Iris pigment epithelial cell (primary cell): ENCODE measurements at regions not wholly inside any gene's neighbourhood (a gene's known extent, or its start where the extent isn't known, plus 50 kb on each side); places are given as distances from the start of the nearest gene placed in this dataset.
"Not testable (repeated sequence)": the region's sequence is repeated elsewhere in the genome, so short reads cannot be mapped to it uniquely, and the experiment has no call there.

Experiments
- DNase-seq: peaks from one replicate; pipeline ENCODE4 v3.0.0-alpha.2; 2011; ENCODE audit warnings: low read depth

GRCh38 chr5:58201922-58202648 is 257.8 kb downstream of the PLK2 start:
- peak; percentile 23 for DNase-seq

GRCh38 chr5:58200451-58200850 is 259.4 kb downstream of the PLK2 start:
- DNase-seq = no peak

GRCh38 chr5:58199087-58199486 is 260.8 kb downstream of the PLK2 start:
- DNase-seq = no peak

DNA sequence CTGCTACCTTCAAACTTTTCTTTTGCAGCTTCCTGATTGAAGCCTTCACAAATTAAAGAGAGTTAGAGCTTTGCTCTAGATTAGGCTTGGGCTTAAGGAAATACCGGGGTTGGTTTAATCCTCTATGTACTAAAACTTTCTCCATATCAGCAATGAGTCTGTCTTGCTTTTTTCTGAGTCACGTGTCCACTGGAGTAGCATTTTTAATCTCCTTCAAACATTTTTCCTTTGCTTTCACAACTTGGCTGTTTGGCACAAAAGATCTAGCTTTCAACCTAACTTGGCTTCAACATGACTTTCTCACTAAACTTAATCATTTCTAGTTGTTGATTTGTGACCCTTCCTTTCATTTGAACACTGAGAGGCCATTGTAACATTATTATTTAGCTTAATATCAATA is 261.6 kb downstream of the PLK2 start:
- peak; percentile 42 for DNase-seq

- DNase-seq = no peak
These were observed 262.0 kb downstream of the PLK2 start for GRCh38 chr5:58197875-58198274.

DNA sequence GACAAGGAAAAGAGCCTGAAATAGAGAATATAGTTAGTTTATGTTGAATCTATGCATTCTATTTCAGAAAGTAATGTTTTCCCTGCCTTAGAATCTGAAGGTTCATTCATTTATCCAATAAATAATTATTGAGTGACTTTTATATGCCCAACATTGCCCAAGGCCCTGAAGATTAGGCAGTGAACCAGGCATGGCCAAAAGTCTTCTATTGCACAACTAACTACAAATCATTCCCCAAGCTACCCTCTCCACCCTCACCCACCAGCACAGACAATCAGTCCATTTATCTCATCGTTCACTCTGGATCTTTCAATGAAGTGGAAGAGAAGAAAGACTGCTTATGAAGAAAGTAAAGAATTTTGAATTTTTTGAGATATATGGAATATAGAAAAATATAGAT is 268.4 kb downstream of the PLK2 start:
- no peak for DNase-seq

DNA sequence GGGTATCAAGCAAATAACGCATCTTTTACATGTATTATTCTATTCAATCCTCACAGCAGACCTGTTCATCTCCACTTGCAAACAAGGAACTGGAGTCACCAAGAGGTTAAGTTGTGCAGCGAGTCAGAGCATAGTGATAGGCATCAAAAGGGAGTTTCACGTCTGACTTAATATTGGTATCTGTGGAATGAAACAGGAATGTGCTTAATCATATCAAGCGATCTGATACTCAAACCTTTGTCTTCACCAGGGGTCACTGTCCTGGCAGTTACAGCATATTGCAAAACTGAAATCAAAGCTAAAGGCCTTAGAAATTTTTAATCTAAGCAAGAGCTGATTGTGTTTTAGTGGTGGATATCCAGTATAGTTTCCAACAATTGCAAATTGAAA is 271.6 kb downstream of the PLK2 start:
- DNase-seq = peak; percentile 97

- DNase-seq = no peak
These were observed 272.2 kb downstream of the PLK2 start for GRCh38 chr5:58187432-58188261.

GRCh38 chr5:58185801-58186200 is 274.1 kb downstream of the PLK2 start:
- peak; percentile 78 for DNase-seq

DNA sequence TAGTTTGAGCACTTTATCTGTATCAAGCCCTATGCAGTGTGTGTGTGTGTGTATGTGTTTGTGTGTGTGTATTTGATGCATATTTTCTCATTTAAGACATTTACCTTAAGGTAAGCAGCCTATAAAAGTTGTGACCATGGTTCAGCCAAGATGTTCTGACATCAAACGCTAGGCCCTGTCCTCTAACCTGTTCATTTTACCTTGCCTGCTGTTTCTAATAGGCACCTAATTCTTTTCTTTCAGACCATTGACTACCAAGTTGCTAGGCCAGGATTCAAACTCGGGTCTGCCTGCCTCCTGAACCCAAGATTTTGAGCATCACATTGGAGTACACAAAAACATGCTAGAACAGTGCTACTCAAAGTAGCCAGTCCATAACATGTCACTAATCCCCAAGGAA is 274.5 kb downstream of the PLK2 start:
- no peak for DNase-seq

- DNase-seq = peak; percentile 77
These were observed 275.0 kb downstream of the PLK2 start for GRCh38 chr5:58184910-58185309.

DNA sequence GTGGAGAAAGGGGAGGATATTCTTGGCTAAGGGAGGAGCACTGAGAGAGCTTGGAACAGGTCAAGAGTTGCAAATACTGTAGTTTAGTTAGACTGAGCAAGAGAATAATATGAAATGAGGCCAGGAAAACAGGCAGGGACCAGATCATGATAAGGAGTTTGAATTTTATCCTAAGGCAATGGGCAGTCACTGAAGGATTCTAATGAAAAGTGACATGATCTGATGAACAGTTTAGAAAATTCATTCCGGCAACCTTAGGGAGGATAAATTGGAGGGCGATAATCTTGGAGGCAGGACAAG is 276.1 kb downstream of the PLK2 start:
- DNase-seq = no peak

DNA sequence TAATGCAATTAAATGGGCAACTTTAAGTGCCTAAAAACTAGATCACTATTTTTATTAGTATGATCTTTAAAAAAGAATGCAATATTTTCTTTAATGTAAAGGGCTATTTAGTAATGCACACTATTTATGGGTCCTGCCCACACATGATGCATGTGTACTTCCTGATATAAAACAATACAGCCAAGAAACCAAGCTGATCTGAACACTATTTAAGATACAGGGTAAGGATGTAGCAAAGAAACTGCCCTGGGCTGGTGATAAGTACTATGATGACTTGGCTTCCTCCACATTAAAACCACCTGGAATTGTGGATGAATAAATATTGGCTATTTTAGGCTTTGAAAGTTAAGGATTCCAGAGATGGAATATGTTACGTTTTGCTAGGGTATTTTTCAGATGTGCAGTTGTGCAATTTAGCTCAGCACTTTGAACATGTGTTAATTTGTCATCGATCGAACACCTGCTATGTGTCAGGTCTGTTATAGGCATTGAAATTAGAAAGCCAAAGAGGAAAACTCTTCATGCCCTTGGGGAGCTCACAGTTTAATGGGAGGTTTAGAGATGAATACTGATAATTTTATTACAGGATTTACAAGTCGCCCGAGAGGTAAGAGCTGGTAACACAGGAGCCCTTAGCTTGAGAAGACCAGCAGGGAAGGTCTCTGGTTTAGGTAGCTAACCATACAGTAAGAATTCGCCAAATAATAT is 276.7 kb downstream of the PLK2 start:
- DNase-seq = no peak

- no peak for DNase-seq
These were observed 277.5 kb downstream of the PLK2 start for GRCh38 chr5:58182287-58182841.

GRCh38 chr5:58181578-58182286 is 278.2 kb downstream of the PLK2 start:
- DNase-seq = no peak

GRCh38 chr5:58172946-58173345 is 286.9 kb downstream of the PLK2 start:
- no peak for DNase-seq

- no peak for DNase-seq
These were observed 294.7 kb downstream of the PLK2 start for GRCh38 chr5:58165152-58165551.

GRCh38 chr5:58161889-58162288 is 298.0 kb downstream of the PLK2 start:
- not testable (repeated sequence) for DNase-seq

- DNase-seq = peak; percentile 48
These were observed 302.7 kb downstream of the PLK2 start for GRCh38 chr5:58156973-58157701.

GRCh38 chr5:58156361-58156760 is 303.5 kb downstream of the PLK2 start:
- peak; percentile 3 for DNase-seq

DNA sequence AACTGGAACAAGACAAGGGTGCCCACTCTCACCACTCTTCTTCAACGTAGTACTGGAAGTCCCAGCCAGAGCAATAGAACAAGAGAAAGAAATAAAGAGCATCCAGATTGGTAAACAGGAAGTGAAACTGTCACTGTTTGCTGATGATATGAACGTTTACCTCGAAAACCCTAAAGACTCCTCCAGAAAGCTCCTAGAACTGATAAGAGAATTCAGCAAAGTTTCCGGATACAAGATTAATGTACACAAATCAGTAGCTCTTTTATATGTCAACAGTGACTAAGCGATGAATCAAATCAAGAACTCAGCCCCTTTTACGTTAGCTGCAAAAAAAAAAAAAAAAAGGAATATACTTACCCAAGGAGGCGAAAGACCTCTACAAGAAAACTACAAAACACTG is 306.6 kb downstream of the PLK2 start:
- peak; percentile 35 for DNase-seq
